ENCODE measurements at regions not wholly inside any gene's neighbourhood (a gene's known extent, or its start where the extent isn't known, plus 50 kb on each side); places are given as distances from the start of the nearest gene placed in this dataset.

GRCh38 chr12:88420457-88420856, 159.8 kb downstream of the KITLG start:
- DNase-seq (ENCODE audit: low spot score in 2 of 2): no peak
- H3K36me3 ChIP-seq (replicated peaks): no peaks in the 10 kb centered on the region
- no peak overlapping the region for H3K4me3 ChIP-seq
- H3K4me1 ChIP-seq: no peaks in the 10 kb centered on the region
- in situ Hi-C loops (cut with MboI; ENCODE audit: low sequenced_read_pairs): no loop called here
- H3K27me3 ChIP-seq (ENCODE audit: low read depth): no peaks in the 10 kb centered on the region
- H3K9me3 ChIP-seq: no peaks in the 10 kb centered on the region

GRCh38 chr12:88424791-88425730, 155.2 kb downstream of the KITLG start:
- Histone ChIP-seq H3K4me3 (no peak overlapping the region), H3K27me3 (ENCODE audit: low read depth) (no peaks in the 10 kb centered on the region), H3K36me3 (replicated peaks) (no peaks in the 10 kb centered on the region), H3K4me1 (no peaks in the 10 kb centered on the region), H3K9me3 (no peaks in the 10 kb centered on the region)
- in situ Hi-C loops (cut with MboI; ENCODE audit: low sequenced_read_pairs): no loop called here
- no peak for DNase-seq (ENCODE audit: low spot score in 2 of 2)

- H3K36me3 ChIP-seq (replicated peaks): no peaks in the 10 kb centered on the region
- no peaks in the 10 kb centered on the region for H3K27me3 ChIP-seq (ENCODE audit: low read depth)
- no peak overlapping the region for H3K4me3 ChIP-seq
- DNase-seq (ENCODE audit: low spot score in 2 of 2): no peak
- in situ Hi-C loops (cut with MboI; ENCODE audit: low sequenced_read_pairs): no loop called here
- H3K9me3 ChIP-seq: no peaks in the 10 kb centered on the region
- no peaks in the 10 kb centered on the region for H3K4me1 ChIP-seq
These were observed 151.9 kb downstream of the KITLG start for GRCh38 chr12:88428350-88428749.

- H3K4me1 ChIP-seq: no peaks in the 10 kb centered on the region
- no peaks in the 10 kb centered on the region for H3K27me3 ChIP-seq (ENCODE audit: low read depth)
- no peak for DNase-seq (ENCODE audit: low spot score in 2 of 2)
- no peaks in the 10 kb centered on the region for H3K36me3 ChIP-seq (replicated peaks)
- H3K4me3 ChIP-seq: no peak overlapping the region
- H3K9me3 ChIP-seq: no peaks in the 10 kb centered on the region
- in situ Hi-C loops (cut with MboI; ENCODE audit: low sequenced_read_pairs): no loop called here
These were observed 149.0 kb downstream of the KITLG start for GRCh38 chr12:88431246-88431645.

DNA sequence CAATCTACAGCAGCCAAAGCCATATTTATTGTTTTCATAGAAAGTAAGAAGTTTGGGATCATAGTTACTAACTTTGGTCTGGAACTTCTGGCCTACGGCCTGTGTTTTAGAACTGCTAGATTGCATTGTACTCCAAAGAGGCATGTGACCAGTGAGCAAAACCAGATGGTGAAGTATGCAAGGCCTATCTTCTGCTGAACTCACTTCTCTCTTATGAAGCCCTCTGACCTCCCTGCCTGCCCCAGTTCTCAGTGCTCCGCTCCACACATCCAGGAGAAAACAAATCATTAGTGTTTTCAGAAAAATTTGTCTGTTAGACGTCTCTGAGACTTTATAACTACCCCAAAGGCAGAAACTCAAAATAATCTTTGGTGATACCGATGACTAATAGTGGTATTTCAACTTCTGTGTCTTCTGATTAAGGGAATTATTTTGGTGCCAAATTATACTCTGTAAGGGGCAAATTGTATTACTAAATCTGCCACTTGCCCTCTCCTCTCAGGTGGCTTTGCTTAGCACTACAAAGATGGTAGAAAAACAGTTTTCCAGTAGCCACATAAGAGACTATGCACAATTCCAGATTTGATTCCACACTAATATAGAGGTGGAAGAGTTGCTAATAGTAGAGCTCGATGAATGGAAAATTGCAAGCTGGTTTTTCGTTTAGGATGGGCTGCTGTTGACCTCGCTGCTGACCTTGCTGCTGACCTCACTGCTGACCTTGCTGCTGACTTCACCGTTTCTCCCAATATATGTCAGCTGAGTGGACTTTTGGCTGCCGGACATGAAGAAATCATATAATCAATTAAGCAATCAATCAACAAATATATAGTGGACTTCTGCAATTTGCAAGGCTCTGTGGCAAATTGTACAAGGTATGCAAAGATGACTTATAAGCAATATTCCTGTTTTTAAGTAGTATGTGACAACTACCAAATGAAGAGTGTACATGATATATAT, 147.5 kb downstream of the KITLG start:
- Histone ChIP-seq H3K9me3 (no peaks in the 10 kb centered on the region), H3K27me3 (ENCODE audit: low read depth) (no peaks in the 10 kb centered on the region), H3K4me1 (no peaks in the 10 kb centered on the region), H3K4me3 (no peak overlapping the region), H3K36me3 (replicated peaks) (no peaks in the 10 kb centered on the region)
- DNase-seq (ENCODE audit: low spot score in 2 of 2): no peak
- in situ Hi-C loops (cut with MboI; ENCODE audit: low sequenced_read_pairs): no loop called here

DNA sequence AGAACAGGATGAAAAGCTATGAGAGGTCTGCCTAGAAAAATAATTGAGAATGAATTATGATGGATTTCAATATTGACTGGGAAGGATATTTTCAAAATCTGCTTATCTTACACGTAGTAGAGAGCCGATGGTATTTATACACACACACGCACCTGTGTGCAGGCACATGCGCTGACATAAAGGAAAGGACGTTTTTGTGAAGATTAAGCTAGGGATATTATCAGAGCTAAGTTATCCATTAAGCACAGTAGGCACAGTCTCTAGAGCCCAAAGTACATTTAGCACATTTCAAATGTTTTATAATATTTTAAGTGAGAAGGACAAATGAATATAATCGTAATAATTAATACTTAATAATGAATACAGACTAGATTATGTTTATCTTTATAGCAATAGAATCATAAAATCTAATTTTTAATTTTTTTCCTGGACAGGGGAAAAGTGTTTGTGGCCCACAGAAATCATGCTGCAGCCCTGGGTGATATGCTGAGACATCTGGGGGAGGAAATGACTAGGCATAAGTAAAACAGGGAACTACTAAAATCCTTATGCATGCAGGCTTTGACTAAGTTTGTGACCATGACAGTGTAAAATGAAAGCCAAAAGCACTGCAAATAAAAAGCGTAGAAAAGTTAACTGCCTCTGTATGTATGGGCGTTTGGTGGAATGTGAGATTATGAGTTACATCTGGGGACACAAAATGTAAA, 146.1 kb downstream of the KITLG start:
- no peak for DNase-seq (ENCODE audit: low spot score in 2 of 2)
- no peaks in the 10 kb centered on the region for H3K27me3 ChIP-seq (ENCODE audit: low read depth)
- H3K4me3 ChIP-seq: no peak overlapping the region
- H3K36me3 ChIP-seq (replicated peaks): no peaks in the 10 kb centered on the region
- no peaks in the 10 kb centered on the region for H3K4me1 ChIP-seq
- in situ Hi-C loops (cut with MboI; ENCODE audit: low sequenced_read_pairs): no loop called here
- no peaks in the 10 kb centered on the region for H3K9me3 ChIP-seq

GRCh38 chr12:88435334-88436076, 144.8 kb downstream of the KITLG start:
- Histone ChIP-seq H3K4me1 (no peaks in the 10 kb centered on the region), H3K27me3 (ENCODE audit: low read depth) (no peaks in the 10 kb centered on the region), H3K4me3 (no peak overlapping the region), H3K36me3 (replicated peaks) (no peaks in the 10 kb centered on the region), H3K9me3 (no peaks in the 10 kb centered on the region)
- in situ Hi-C loops (cut with MboI; ENCODE audit: low sequenced_read_pairs): no loop called here
- DNase-seq (ENCODE audit: low spot score in 2 of 2): no peak

GRCh38 chr12:88437226-88437625, 143.0 kb downstream of the KITLG start:
- H3K4me3 ChIP-seq: no peak overlapping the region
- in situ Hi-C loops (cut with MboI; ENCODE audit: low sequenced_read_pairs): no loop called here
- no peak for DNase-seq (ENCODE audit: low spot score in 2 of 2)
- no peaks in the 10 kb centered on the region for H3K27me3 ChIP-seq (ENCODE audit: low read depth)
- H3K9me3 ChIP-seq: no peaks in the 10 kb centered on the region
- no peaks in the 10 kb centered on the region for H3K36me3 ChIP-seq (replicated peaks)
- no peaks in the 10 kb centered on the region for H3K4me1 ChIP-seq

Data from HAP-1 (cell line).